Endothelial cell (in vitro differentiated cells): ENCODE measurements at regions not wholly inside any gene's neighbourhood (a gene's known extent, or its start where the extent isn't known, plus 50 kb on each side); places are given as distances from the start of the nearest gene placed in this dataset.
"Not testable (repeated sequence)": the region's sequence is repeated elsewhere in the genome, so short reads cannot be mapped to it uniquely, and the experiment has no call there.

Experiments used
- DNase-seq: peaks from one replicate; pipeline ENCODE4 v3.0.0; 2021; ENCODE audit warnings: low spot score
- H3K27ac Mint-ChIP-seq: one replicate; pipeline ENCODE4 v1.8.0; 2021; ENCODE audit warnings: mixed read lengths, inconsistent platforms; ENCODE audit not compliant: unreplicated experiment
- H3K27me3 Mint-ChIP-seq: one replicate; pipeline ENCODE4 v1.8.0; 2021; ENCODE audit warnings: mild to moderate bottlenecking, moderate library complexity, mixed read lengths, inconsistent platforms; ENCODE audit not compliant: unreplicated experiment
- H3K36me3 Mint-ChIP-seq: one replicate; pipeline ENCODE4 v1.8.0; 2021; ENCODE audit warnings: mild to moderate bottlenecking, low read depth, mixed read lengths, inconsistent platforms; ENCODE audit not compliant: unreplicated experiment
- H3K4me1 Mint-ChIP-seq: one replicate; pipeline ENCODE4 v1.8.0; 2021; ENCODE audit warnings: mild to moderate bottlenecking, mixed read lengths, inconsistent platforms; ENCODE audit not compliant: unreplicated experiment
- H3K4me3 Mint-ChIP-seq: one replicate; pipeline ENCODE4 v1.8.0; 2021; ENCODE audit warnings: mild to moderate bottlenecking, mixed read lengths, inconsistent platforms; ENCODE audit not compliant: unreplicated experiment
- H3K9me3 Mint-ChIP-seq: one replicate; pipeline ENCODE4 v1.8.0; 2021; ENCODE audit warnings: mixed read lengths, inconsistent platforms; ENCODE audit not compliant: unreplicated experiment
- CTCF ChIP-seq: fragments of 200-600 bp; sonication (generic); IDR thresholded peaks from one replicate; pipeline ENCODE4 v1.5.0; 2021; ENCODE audit warnings: antibody characterized with exemption; ENCODE audit not compliant: unreplicated experiment

GRCh38 chr4:57764856-57765255 lies 654.7 kb upstream of the IGFBP7 start:
- H3K4me3 Mint-ChIP-seq, result no peak overlapping the region
- H3K27ac Mint-ChIP-seq, result no peak overlapping the region
- H3K27me3 Mint-ChIP-seq, result no peaks in the 10 kb centered on the region
- no peak for DNase-seq
- no peak for TF ChIP-seq CTCF
- no peaks in the 10 kb centered on the region for H3K4me1 Mint-ChIP-seq
- H3K36me3 Mint-ChIP-seq, result no peaks in the 10 kb centered on the region
- no peaks in the 10 kb centered on the region for H3K9me3 Mint-ChIP-seq

GRCh38 chr4:57763070-57763469 lies 652.9 kb upstream of the IGFBP7 start:
- no peak for DNase-seq
- Mint-ChIP-seq H3K4me1 (no peaks in the 10 kb centered on the region), H3K27ac (no peak overlapping the region), H3K9me3 (no peaks in the 10 kb centered on the region), H3K4me3 (no peak overlapping the region), H3K36me3 (no peaks in the 10 kb centered on the region), H3K27me3 (no peaks in the 10 kb centered on the region)
- no peak for TF ChIP-seq CTCF

GRCh38 chr4:57740625-57741190 lies 630.5 kb upstream of the IGFBP7 start:
- DNase-seq, result no peak
- H3K9me3 Mint-ChIP-seq, result no peaks in the 10 kb centered on the region
- no peaks in the 10 kb centered on the region for H3K4me1 Mint-ChIP-seq
- no peaks in the 10 kb centered on the region for H3K27me3 Mint-ChIP-seq
- no peak for TF ChIP-seq CTCF
- H3K4me3 Mint-ChIP-seq, result no peak overlapping the region
- no peak overlapping the region for H3K27ac Mint-ChIP-seq
- no peaks in the 10 kb centered on the region for H3K36me3 Mint-ChIP-seq

GRCh38 chr4:57736781-57737180 lies 626.6 kb upstream of the IGFBP7 start:
- Mint-ChIP-seq H3K27ac (no peak overlapping the region), H3K27me3 (no peaks in the 10 kb centered on the region), H3K4me3 (no peak overlapping the region), H3K4me1 (no peaks in the 10 kb centered on the region), H3K36me3 (no peaks in the 10 kb centered on the region), H3K9me3 (no peaks in the 10 kb centered on the region)
- no peak for TF ChIP-seq CTCF
- no peak for DNase-seq

- Mint-ChIP-seq H3K4me3 (no peak overlapping the region), H3K27me3 (no peaks in the 10 kb centered on the region), H3K27ac (no peak overlapping the region), H3K36me3 (no peaks in the 10 kb centered on the region), H3K4me1 (no peaks in the 10 kb centered on the region), H3K9me3 (no peaks in the 10 kb centered on the region)
- no peak for DNase-seq
- no peak for TF ChIP-seq CTCF
Measured at GRCh38 chr4:57734104-57734670, 624.0 kb upstream of the IGFBP7 start.

GRCh38 chr4:57729775-57730570 lies 619.8 kb upstream of the IGFBP7 start:
- H3K27me3 Mint-ChIP-seq, H3K4me1 Mint-ChIP-seq, H3K9me3 Mint-ChIP-seq, H3K27ac Mint-ChIP-seq, DNase-seq, H3K4me3 Mint-ChIP-seq, H3K36me3 Mint-ChIP-seq: not testable (repeated sequence)
